IMR-90 (cell line): ENCODE measurements at regions not wholly inside any gene's neighbourhood (a gene's known extent, or its start where the extent isn't known, plus 50 kb on each side); places are given as distances from the start of the nearest gene placed in this dataset.

ENCODE experiments used
- BHLHE40 ChIP-seq: fragments of 150-350 bp; IDR thresholded peaks from 2 replicates; pipeline ENCODE4 v1.6.1; 2016; ENCODE audit warnings: mild to moderate bottlenecking, low read depth, low read length
- CHD1 ChIP-seq: IDR thresholded peaks from 2 replicates; pipeline ENCODE4 v1.6.1; 2012; ENCODE audit warnings: low read depth, low read length, improper control_type of control experiment
- MAFK ChIP-seq: IDR thresholded peaks from 2 replicates; pipeline ENCODE4 v1.6.1; 2012; ENCODE audit warnings: low read depth, low read length, improper control_type of control experiment
- POLR2A ChIP-seq: IDR thresholded peaks from 2 replicates; pipeline ENCODE4 v1.6.1; 2012; ENCODE audit warnings: mild to moderate bottlenecking, low read depth, low read length
- RAD21 ChIP-seq: IDR thresholded peaks from 2 replicates; pipeline ENCODE4 v1.6.1; 2012; ENCODE audit warnings: low read length, improper control_type of control experiment
- RCOR1 ChIP-seq: IDR thresholded peaks from 2 replicates; pipeline ENCODE4 v1.6.1; 2012; ENCODE audit warnings: mild to moderate bottlenecking, low read length, improper control_type of control experiment; ENCODE audit not compliant: insufficient replicate concordance
- RFX5 ChIP-seq: IDR thresholded peaks from 2 replicates; pipeline ENCODE4 v1.8.0; 2012; ENCODE audit warnings: low read depth, mild to moderate bottlenecking, low read length, moderate library complexity
- SMC3 ChIP-seq: fragments of 150-350 bp; IDR thresholded peaks from 2 replicates; pipeline ENCODE4 v1.6.1; 2016; ENCODE audit warnings: low read depth, mild to moderate bottlenecking, antibody characterized with exemption, low read length, moderate library complexity
- TF ChIP-seq, protein P1 (sequence below): conservative IDR thresholded peaks from 2 replicates; pipeline ENCODE4 v1.5.1; 2012; ENCODE audit warnings: mild to moderate bottlenecking, low read depth, low read length, improper control_type of control experiment

DNA sequence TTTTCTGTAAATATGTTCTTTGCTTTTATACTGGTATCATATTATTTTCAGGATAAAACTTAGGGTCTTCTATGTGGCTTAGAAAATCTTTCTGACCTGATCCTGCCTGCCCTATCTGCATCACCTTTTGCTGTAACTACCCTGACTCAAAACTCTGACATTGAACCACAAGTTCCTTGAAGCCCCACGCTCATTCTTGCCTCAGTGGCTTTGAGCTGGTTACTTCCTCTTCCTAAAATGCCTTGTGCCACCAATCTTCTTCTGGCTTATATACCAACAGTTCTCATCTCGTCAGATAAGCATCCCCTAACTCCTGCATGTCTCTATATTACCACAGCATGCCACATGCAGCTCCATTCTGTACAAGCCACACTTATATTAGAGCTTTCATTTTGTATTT is 84.5 kb upstream of the LRRC7 start:
- TF ChIP-seq, protein P1, sequence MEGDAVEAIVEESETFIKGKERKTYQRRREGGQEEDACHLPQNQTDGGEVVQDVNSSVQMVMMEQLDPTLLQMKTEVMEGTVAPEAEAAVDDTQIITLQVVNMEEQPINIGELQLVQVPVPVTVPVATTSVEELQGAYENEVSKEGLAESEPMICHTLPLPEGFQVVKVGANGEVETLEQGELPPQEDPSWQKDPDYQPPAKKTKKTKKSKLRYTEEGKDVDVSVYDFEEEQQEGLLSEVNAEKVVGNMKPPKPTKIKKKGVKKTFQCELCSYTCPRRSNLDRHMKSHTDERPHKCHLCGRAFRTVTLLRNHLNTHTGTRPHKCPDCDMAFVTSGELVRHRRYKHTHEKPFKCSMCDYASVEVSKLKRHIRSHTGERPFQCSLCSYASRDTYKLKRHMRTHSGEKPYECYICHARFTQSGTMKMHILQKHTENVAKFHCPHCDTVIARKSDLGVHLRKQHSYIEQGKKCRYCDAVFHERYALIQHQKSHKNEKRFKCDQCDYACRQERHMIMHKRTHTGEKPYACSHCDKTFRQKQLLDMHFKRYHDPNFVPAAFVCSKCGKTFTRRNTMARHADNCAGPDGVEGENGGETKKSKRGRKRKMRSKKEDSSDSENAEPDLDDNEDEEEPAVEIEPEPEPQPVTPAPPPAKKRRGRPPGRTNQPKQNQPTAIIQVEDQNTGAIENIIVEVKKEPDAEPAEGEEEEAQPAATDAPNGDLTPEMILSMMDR, result no peak
- TF ChIP-seq SMC3 (no peak), POLR2A (no peak), RAD21 (no peak), MAFK (no peak), RFX5 (no peak), CHD1 (no peak), BHLHE40 (no peak), RCOR1 (no peak)
